ENCODE measurements at regions not wholly inside any gene's neighbourhood (a gene's known extent, or its start where the extent isn't known, plus 50 kb on each side); places are given as distances from the start of the nearest gene placed in this dataset.

- no peak overlapping the region for H2AFZ ChIP-seq (ENCODE audit: insufficient read depth, low read depth, low read length, poor library complexity, severe bottlenecking)
- no peak for TF ChIP-seq EZH2 (IDR thresholded peaks at IDR 0.05; ENCODE audit: borderline replicate concordance, insufficient read depth, low read depth, low read length, poor library complexity, severe bottlenecking)
- TF ChIP-seq CTCF (IDR thresholded peaks at IDR 0.05) = no peak
- intact Hi-C loops (cut with micrococcal nuclease) = no loop called here
- H3K27ac ChIP-seq (ENCODE audit: low read length in 2 of 2) = no peak overlapping the region
- CTCF ChIA-PET = no interaction called here
- Mint-ChIP-seq H3K27ac (no peak overlapping the region), H3K27me3 (no peaks in the 10 kb centered on the region), H3K4me1 (no peaks in the 10 kb centered on the region), H3K4me3 (no peak overlapping the region), H3K9me3 (ENCODE audit: insufficient read depth) (peaks cover 4% of the 10 kb centered on the region)
- POLR2A ChIA-PET = no interaction called here
- H3K4me3 ChIP-seq (ENCODE audit: control extremely low read depth in 1 of 5, extremely low read depth in 1 of 5, insufficient read depth in 1 of 5, low read depth in 2 of 5, low read length in 4 of 5) = no peak overlapping the region
- H3K9me3 ChIP-seq (ENCODE audit: control extremely low read depth in 1 of 3, control insufficient read depth in 2 of 3, insufficient read depth in 1 of 3, low read length in 2 of 3) = no peaks in the 10 kb centered on the region
- no peaks in the 10 kb centered on the region for H4K20me1 ChIP-seq (ENCODE audit: control insufficient read depth, insufficient read depth, low read length, poor library complexity, severe bottlenecking)
- H3K36me3 ChIP-seq (replicated peaks in 1 of 2; ENCODE audit: control extremely low read depth in 1 of 2, control insufficient read depth in 1 of 2, extremely low read depth in 1 of 2, insufficient read depth in 2 of 2, low read length in 1 of 2) = no peaks in the 10 kb centered on the region
- H3K4me2 ChIP-seq (replicated peaks; ENCODE audit: low read depth, low read length, poor library complexity, severe bottlenecking) = no peak overlapping the region
- DNase-seq = no peak
- no peak for ATAC-seq (ENCODE audit: low read depth)
- no peak overlapping the region for H3K9ac ChIP-seq (ENCODE audit: low read length)
- no peaks in the 10 kb centered on the region for H3K79me2 ChIP-seq (ENCODE audit: control insufficient read depth, insufficient read depth, low read length)
- no peaks in the 10 kb centered on the region for H3K4me1 ChIP-seq (ENCODE audit: control insufficient read depth in 2 of 2, insufficient read depth in 2 of 2, low read length in 2 of 2)
- no peaks in the 10 kb centered on the region for H3K27me3 ChIP-seq (replicated peaks in 1 of 4; ENCODE audit: control extremely low read depth in 1 of 4, control insufficient read depth in 3 of 4, insufficient read depth in 4 of 4, low read length in 3 of 4)
These were observed 1474.0 kb upstream of the ACVR2A start for GRCh38 chr2:146370826-146371225.

GRCh38 chr2:146366276-146366675 lies 1478.6 kb upstream of the ACVR2A start:
- Histone ChIP-seq H3K79me2 (ENCODE audit: control insufficient read depth, insufficient read depth, low read length) (no peaks in the 10 kb centered on the region), H3K9ac (ENCODE audit: low read length) (no peak overlapping the region), H3K36me3 (replicated peaks in 1 of 2; ENCODE audit: control extremely low read depth in 1 of 2, control insufficient read depth in 1 of 2, extremely low read depth in 1 of 2, insufficient read depth in 2 of 2, low read length in 1 of 2) (no peaks in the 10 kb centered on the region), H3K4me3 (ENCODE audit: control extremely low read depth in 1 of 5, extremely low read depth in 1 of 5, insufficient read depth in 1 of 5, low read depth in 2 of 5, low read length in 4 of 5) (no peak overlapping the region), H3K4me2 (replicated peaks; ENCODE audit: low read depth, low read length, poor library complexity, severe bottlenecking) (no peak overlapping the region), H3K27me3 (replicated peaks in 1 of 4; ENCODE audit: control extremely low read depth in 1 of 4, control insufficient read depth in 3 of 4, insufficient read depth in 4 of 4, low read length in 3 of 4) (no peaks in the 10 kb centered on the region), H3K27ac (ENCODE audit: low read length in 2 of 2) (no peak overlapping the region), H3K9me3 (ENCODE audit: control extremely low read depth in 1 of 3, control insufficient read depth in 2 of 3, insufficient read depth in 1 of 3, low read length in 2 of 3) (no peaks in the 10 kb centered on the region), H2AFZ (ENCODE audit: insufficient read depth, low read depth, low read length, poor library complexity, severe bottlenecking) (no peak overlapping the region), H3K4me1 (ENCODE audit: control insufficient read depth in 2 of 2, insufficient read depth in 2 of 2, low read length in 2 of 2) (no peaks in the 10 kb centered on the region), H4K20me1 (ENCODE audit: control insufficient read depth, insufficient read depth, low read length, poor library complexity, severe bottlenecking) (no peaks in the 10 kb centered on the region)
- Mint-ChIP-seq H3K27me3 (no peaks in the 10 kb centered on the region), H3K4me3 (no peak overlapping the region), H3K4me1 (no peaks in the 10 kb centered on the region), H3K9me3 (ENCODE audit: insufficient read depth) (no peaks in the 10 kb centered on the region), H3K27ac (no peak overlapping the region)
- DNase-seq = no peak
- intact Hi-C loops (cut with micrococcal nuclease) = no loop called here
- CTCF ChIA-PET = no interaction called here
- no peak for ATAC-seq (ENCODE audit: low read depth)
- TF ChIP-seq EZH2 (IDR thresholded peaks at IDR 0.05; ENCODE audit: borderline replicate concordance, insufficient read depth, low read depth, low read length, poor library complexity, severe bottlenecking) = no peak
- TF ChIP-seq CTCF (IDR thresholded peaks at IDR 0.05) = no peak
- POLR2A ChIA-PET = no interaction called here
